HEK293 (cell line): ENCODE measurements at regions not wholly inside any gene's neighbourhood (a gene's known extent, or its start where the extent isn't known, plus 50 kb on each side); places are given as distances from the start of the nearest gene placed in this dataset.
"Not testable (repeated sequence)": the region's sequence is repeated elsewhere in the genome, so short reads cannot be mapped to it uniquely, and the experiment has no call there.

ENCODE experiments used
- CTCF ChIA-PET: fragments of 350-600 bp; formaldehyde crosslinking; extraction: SDS; loops from one replicate; lab custom pipeline; 2021; ENCODE audit warnings: antibody characterized with exemption; lab: Yijun Ruan, JAX
- POLR2A ChIA-PET: fragments of 300-600 bp; formaldehyde crosslinking; extraction: SDS; loops from one replicate; lab custom pipeline; 2020; ENCODE audit warnings: antibody characterized with exemption, inconsistent platforms; lab: Yijun Ruan, JAX
- H3K27ac ChIP-seq: fragments of 200-500 bp; sonication (Bioruptor generic); 2 replicates; pipeline ENCODE4 v1.5.1; 2014; ENCODE audit warnings: low read depth, low read length, control low read depth, inconsistent platforms; ENCODE audit errors: extremely low read depth
- H3K36me3 ChIP-seq, 2 experiments: fragments of 200-500 bp in 1 of 2; sonication (Bioruptor generic) in 1 of 2; 1 replicate in 1 of 2; 2 replicates in 1 of 2; pipeline ENCODE4 v1.5.1; 2014 to 2017; ENCODE audit warnings: inconsistent platforms in 2 of 2, low read length in 2 of 2; ENCODE audit not compliant: control insufficient read depth in 2 of 2, insufficient read depth in 1 of 2
- H3K4me1 ChIP-seq: fragments of 200-500 bp; sonication (Bioruptor generic); 2 replicates; pipeline ENCODE4 v1.5.1; 2014; ENCODE audit warnings: mild to moderate bottlenecking, low read length, inconsistent platforms; ENCODE audit not compliant: control insufficient read depth, insufficient read depth
- H3K4me3 ChIP-seq: 2 replicates; pipeline ENCODE4 v1.5.1; 2011; ENCODE audit warnings: low read depth, mild to moderate bottlenecking, control low read depth, low read length, moderate library complexity
- H3K9me3 ChIP-seq: fragments of 200-500 bp; sonication (Bioruptor generic); 2 replicates; pipeline ENCODE4 v1.5.1; 2014; ENCODE audit warnings: low read depth, low read length, inconsistent platforms; ENCODE audit not compliant: control insufficient read depth, insufficient read depth
- REPIN1 ChIP-seq: fragments of 450-650 bp; formaldehyde crosslinking; IDR thresholded peaks from 2 replicates; pipeline ENCODE4 v1.5.1; 2017; ENCODE audit warnings: missing biosample characterization, missing genetic modification characterization, low read depth
- WT1 ChIP-seq: fragments of 450-650 bp; formaldehyde crosslinking; IDR thresholded peaks from 2 replicates; pipeline ENCODE4 v1.5.1; 2016; ENCODE audit warnings: missing biosample characterization, missing genetic modification characterization
- ZNF140 ChIP-seq: fragments of 450-650 bp; formaldehyde crosslinking; IDR thresholded peaks from 2 replicates; pipeline ENCODE4 v1.5.1; 2016; ENCODE audit warnings: missing biosample characterization, missing genetic modification characterization
- ZNF19 ChIP-seq: fragments of 450-650 bp; formaldehyde crosslinking; IDR thresholded peaks from 2 replicates; pipeline ENCODE4; 2016; ENCODE audit warnings: missing biosample characterization, missing genetic modification characterization, low read depth
- ZNF341 ChIP-seq: fragments of 450-650 bp; formaldehyde crosslinking; IDR thresholded peaks from 2 replicates; pipeline ENCODE4; 2016; ENCODE audit warnings: low read depth, missing biosample characterization, missing genetic modification characterization
- ZNF354C ChIP-seq: fragments of 450-650 bp; formaldehyde crosslinking; IDR thresholded peaks from 2 replicates; pipeline ENCODE4 v1.5.1; 2016; ENCODE audit warnings: missing biosample characterization, missing genetic modification characterization, low read depth, borderline replicate concordance
- ZNF394 ChIP-seq: fragments of 450-650 bp; formaldehyde crosslinking; IDR thresholded peaks from 2 replicates; pipeline ENCODE4 v1.5.1; 2016; ENCODE audit warnings: missing biosample characterization, missing genetic modification characterization, mild to moderate bottlenecking, moderate library complexity, borderline replicate concordance
- ZNF433 ChIP-seq: fragments of 450-650 bp; formaldehyde crosslinking; IDR thresholded peaks from 2 replicates; pipeline ENCODE4 v1.5.1; 2016; ENCODE audit warnings: missing biosample characterization, missing genetic modification characterization, low read depth
- ZNF501 ChIP-seq: fragments of 450-650 bp; formaldehyde crosslinking; IDR thresholded peaks from 2 replicates; pipeline ENCODE4 v1.5.1; 2016; ENCODE audit warnings: missing biosample characterization, missing genetic modification characterization
- ZNF558 ChIP-seq: fragments of 450-650 bp; formaldehyde crosslinking; IDR thresholded peaks from 2 replicates; pipeline ENCODE4 v1.5.1; 2016; ENCODE audit warnings: missing biosample characterization, missing genetic modification characterization
- ZNF629 ChIP-seq: fragments of 450-650 bp; formaldehyde crosslinking; IDR thresholded peaks from 2 replicates; pipeline ENCODE4 v1.5.1; 2017; ENCODE audit warnings: missing biosample characterization, missing genetic modification characterization
- ZNF791 ChIP-seq: fragments of 450-650 bp; formaldehyde crosslinking; IDR thresholded peaks from 2 replicates; pipeline ENCODE4 v1.5.1; 2016; ENCODE audit warnings: missing biosample characterization, missing genetic modification characterization
- ZSCAN4 ChIP-seq: fragments of 450-650 bp; formaldehyde crosslinking; IDR thresholded peaks from 2 replicates; pipeline ENCODE4 v1.5.1; 2017; ENCODE audit warnings: missing biosample characterization, missing genetic modification characterization
- TF ChIP-seq, protein P1 (sequence below): fragments of 450-650 bp; formaldehyde crosslinking; IDR thresholded peaks from 2 replicates; pipeline ENCODE4 v1.5.1; 2016; ENCODE audit warnings: missing biosample characterization, missing genetic modification characterization, borderline replicate concordance
- TF ChIP-seq, protein P2 (sequence below): fragments of 450-650 bp; formaldehyde crosslinking; conservative IDR thresholded peaks from 2 replicates; pipeline ENCODE4 v1.5.1; 2016; ENCODE audit warnings: low read depth, missing biosample characterization, missing genetic modification characterization
- TF ChIP-seq, protein P3 (sequence below): fragments of 450-650 bp; formaldehyde crosslinking; IDR thresholded peaks from 2 replicates; pipeline ENCODE4 v1.5.1; 2017; ENCODE audit warnings: missing biosample characterization, missing genetic modification characterization

DNA sequence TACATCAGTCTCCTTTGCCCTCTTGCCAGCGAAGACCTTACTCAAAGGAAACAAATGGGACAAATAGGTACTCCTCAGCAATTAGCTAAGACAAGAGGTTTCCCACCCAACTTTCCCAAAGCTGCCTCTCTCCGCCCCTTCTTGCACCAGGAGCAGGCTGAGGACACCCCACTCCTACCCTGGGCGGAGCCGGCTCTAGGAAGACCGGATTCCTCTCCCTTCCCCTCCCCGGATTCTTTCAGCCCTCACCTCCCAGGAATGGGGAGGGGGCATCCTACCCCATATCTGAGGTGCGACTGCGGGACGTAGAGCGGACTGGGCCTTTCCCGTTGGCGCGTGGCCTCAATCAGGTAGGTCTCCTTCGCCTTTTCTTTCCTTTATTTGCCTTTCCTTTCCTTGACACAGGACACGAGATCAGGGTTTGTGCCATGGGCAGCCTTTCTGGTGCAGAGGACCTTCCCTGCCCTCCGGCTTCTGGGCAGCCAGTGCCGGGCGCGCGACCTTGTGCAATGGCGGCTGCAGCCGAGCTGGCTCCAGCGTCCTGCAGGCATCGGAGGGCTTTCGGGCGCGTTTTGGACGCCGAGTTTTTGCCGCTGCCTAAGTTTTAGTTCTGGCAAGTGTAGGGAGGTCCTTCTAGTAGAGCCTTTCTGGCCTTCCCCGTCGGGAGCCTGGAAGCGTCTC is 279.9 kb downstream of the PLS3 start:
- CTCF ChIA-PET, H3K36me3 ChIP-seq, H3K4me1 ChIP-seq, H3K4me3 ChIP-seq, H3K9me3 ChIP-seq, H3K27ac ChIP-seq, POLR2A ChIA-PET: not testable (repeated sequence)

- CTCF ChIA-PET, H3K9me3 ChIP-seq, H3K27ac ChIP-seq, H3K4me1 ChIP-seq, POLR2A ChIA-PET, H3K4me3 ChIP-seq, H3K36me3 ChIP-seq: not testable (repeated sequence)
These were observed 290.0 kb downstream of the PLS3 start for GRCh38 chrX:115850986-115851385.

DNA sequence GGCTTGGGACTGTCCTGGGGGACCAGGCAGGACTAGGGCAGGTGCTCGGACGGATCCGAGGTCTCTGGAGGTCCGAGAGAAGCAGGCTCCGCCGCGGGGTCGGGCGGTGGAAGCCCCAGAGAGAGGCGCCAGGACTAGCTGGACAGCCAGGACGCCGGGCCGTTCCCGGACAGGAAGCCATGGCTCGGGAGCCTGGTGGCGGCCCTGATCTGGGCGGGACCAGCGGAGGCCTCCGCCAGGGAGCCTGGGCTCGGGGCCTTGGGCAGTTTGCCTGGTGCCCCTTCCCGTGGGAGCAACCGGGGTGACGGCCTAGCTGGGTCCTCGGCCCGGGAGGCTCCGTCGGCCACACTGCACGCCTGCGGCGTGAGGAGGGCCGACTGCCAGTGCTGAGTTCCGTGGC is 292.3 kb downstream of the PLS3 start:
- CTCF ChIA-PET, H3K4me1 ChIP-seq, POLR2A ChIA-PET, H3K27ac ChIP-seq, H3K36me3 ChIP-seq, H3K9me3 ChIP-seq, H3K4me3 ChIP-seq: not testable (repeated sequence)

DNA sequence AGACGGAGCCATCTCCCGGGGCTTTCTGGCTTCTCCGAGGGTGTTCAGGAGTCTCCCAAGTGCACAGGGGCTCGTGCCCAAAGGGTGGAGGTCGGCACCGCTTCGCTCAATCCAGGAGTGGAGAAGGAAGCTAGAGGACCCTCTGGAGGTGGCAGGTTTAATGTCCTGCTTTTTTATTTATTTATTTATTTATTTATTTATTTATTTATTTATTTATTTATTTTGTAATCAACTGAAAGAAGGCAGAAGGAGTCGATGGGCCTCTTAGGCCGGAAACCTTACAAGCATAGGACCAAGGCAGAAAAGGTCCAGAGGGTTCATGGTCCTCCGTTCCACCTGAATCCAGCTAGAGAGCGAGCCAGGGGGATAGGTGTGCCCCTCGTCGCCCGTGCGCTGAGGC is 289.4 kb upstream of the AGTR2 start:
- POLR2A ChIA-PET, H3K4me3 ChIP-seq, H3K9me3 ChIP-seq, H3K4me1 ChIP-seq, H3K27ac ChIP-seq, H3K36me3 ChIP-seq, CTCF ChIA-PET: not testable (repeated sequence)
- TF ChIP-seq ZNF354C (peak; percentile 100), ZNF341 (tag by site-specific recombination) (peak; percentile 85), ZNF19 (tag by site-specific recombination) (peak; percentile 100), ZNF558 (tag by site-specific recombination) (peak; percentile 94), ZNF501 (tag by site-specific recombination) (peak; percentile 59; the same call in 1 of the 2 replicates), REPIN1 (tag by site-specific recombination) (peak; percentile 43; the same call in 1 of the 2 replicates), WT1 (0 out of 2 replicates have a peak, but pooled peaks have one; percentile 18), ZSCAN4 (tag by site-specific recombination) (peak; percentile 37; the same call in 1 of the 2 replicates), ZNF791 (tag by site-specific recombination) (peak; percentile 89), ZNF394 (tag by site-specific recombination) (peak; percentile 99), ZNF629 (tag by site-specific recombination) (peak; percentile 90), ZNF433 (tag by site-specific recombination) (peak; percentile 100), ZNF140 (tag by site-specific recombination) (peak; percentile 100)
- TF ChIP-seq, protein P1, sequence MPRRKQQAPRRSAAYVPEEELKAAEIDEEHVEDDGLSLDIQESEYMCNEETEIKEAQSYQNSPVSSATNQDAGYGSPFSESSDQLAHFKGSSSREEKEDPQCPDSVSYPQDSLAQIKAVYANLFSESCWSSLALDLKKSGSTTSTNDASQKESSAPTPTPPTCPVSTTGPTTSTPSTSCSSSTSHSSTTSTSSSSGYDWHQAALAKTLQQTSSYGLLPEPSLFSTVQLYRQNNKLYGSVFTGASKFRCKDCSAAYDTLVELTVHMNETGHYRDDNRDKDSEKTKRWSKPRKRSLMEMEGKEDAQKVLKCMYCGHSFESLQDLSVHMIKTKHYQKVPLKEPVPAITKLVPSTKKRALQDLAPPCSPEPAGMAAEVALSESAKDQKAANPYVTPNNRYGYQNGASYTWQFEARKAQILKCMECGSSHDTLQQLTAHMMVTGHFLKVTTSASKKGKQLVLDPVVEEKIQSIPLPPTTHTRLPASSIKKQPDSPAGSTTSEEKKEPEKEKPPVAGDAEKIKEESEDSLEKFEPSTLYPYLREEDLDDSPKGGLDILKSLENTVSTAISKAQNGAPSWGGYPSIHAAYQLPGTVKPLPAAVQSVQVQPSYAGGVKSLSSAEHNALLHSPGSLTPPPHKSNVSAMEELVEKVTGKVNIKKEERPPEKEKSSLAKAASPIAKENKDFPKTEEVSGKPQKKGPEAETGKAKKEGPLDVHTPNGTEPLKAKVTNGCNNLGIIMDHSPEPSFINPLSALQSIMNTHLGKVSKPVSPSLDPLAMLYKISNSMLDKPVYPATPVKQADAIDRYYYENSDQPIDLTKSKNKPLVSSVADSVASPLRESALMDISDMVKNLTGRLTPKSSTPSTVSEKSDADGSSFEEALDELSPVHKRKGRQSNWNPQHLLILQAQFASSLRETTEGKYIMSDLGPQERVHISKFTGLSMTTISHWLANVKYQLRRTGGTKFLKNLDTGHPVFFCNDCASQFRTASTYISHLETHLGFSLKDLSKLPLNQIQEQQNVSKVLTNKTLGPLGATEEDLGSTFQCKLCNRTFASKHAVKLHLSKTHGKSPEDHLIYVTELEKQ (tag by site-specific recombination), result peak; percentile 79; the same call in 1 of the 2 replicates
- TF ChIP-seq, protein P2, sequence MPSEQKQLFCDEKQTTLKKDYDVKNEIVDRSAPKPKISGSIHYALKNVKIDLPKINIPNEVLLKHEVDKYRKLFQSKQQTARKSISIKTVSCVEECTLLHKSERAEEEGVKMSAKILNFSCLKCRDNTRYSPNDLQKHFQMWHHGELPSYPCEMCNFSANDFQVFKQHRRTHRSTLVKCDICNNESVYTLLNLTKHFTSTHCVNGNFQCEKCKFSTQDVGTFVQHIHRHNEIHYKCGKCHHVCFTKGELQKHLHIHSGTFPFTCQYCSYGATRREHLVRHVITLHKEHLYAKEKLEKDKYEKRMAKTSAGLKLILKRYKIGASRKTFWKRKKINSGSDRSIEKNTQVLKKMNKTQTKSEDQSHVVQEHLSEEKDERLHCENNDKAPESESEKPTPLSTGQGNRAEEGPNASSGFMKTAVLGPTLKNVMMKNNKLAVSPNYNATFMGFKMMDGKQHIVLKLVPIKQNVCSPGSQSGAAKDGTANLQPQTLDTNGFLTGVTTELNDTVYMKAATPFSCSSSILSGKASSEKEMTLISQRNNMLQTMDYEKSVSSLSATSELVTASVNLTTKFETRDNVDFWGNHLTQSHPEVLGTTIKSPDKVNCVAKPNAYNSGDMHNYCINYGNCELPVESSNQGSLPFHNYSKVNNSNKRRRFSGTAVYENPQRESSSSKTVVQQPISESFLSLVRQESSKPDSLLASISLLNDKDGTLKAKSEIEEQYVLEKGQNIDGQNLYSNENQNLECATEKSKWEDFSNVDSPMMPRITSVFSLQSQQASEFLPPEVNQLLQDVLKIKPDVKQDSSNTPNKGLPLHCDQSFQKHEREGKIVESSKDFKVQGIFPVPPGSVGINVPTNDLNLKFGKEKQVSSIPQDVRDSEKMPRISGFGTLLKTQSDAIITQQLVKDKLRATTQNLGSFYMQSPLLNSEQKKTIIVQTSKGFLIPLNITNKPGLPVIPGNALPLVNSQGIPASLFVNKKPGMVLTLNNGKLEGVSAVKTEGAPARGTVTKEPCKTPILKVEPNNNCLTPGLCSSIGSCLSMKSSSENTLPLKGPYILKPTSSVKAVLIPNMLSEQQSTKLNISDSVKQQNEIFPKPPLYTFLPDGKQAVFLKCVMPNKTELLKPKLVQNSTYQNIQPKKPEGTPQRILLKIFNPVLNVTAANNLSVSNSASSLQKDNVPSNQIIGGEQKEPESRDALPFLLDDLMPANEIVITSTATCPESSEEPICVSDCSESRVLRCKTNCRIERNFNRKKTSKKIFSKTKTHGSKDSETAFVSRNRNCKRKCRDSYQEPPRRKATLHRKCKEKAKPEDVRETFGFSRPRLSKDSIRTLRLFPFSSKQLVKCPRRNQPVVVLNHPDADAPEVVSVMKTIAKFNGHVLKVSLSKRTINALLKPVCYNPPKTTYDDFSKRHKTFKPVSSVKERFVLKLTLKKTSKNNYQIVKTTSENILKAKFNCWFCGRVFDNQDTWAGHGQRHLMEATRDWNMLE (tag by site-specific recombination), result peak; percentile 99
- TF ChIP-seq, protein P3, sequence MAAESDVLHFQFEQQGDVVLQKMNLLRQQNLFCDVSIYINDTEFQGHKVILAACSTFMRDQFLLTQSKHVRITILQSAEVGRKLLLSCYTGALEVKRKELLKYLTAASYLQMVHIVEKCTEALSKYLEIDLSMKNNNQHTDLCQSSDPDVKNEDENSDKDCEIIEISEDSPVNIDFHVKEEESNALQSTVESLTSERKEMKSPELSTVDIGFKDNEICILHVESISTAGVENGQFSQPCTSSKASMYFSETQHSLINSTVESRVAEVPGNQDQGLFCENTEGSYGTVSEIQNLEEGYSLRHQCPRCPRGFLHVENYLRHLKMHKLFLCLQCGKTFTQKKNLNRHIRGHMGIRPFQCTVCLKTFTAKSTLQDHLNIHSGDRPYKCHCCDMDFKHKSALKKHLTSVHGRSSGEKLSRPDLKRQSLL (tag by site-specific recombination), result peak; percentile 17; the same call in 1 of the 2 replicates
